HepG2 (cell line): ENCODE measurements at regions not wholly inside any gene's neighbourhood (a gene's known extent, or its start where the extent isn't known, plus 50 kb on each side); places are given as distances from the start of the nearest gene placed in this dataset.

Experiments
- ATAC-seq: fragments of 200-7000 bp; cut with Tn5 transposase; 3 replicates; pipeline ENCODE4 v1.9.1; 2020; ENCODE audit warnings: mild to moderate bottlenecking, moderate library complexity
- BruUV-seq: library from RNA; stranded (reverse); fragments of 400-500 nt; replicated peaks from 2 replicates; lab custom pipeline; 2021; lab: Mats Ljungman, UMichigan
- CTCF ChIA-PET: fragments of 300-600 bp; formaldehyde crosslinking; extraction: SDS; loops from one replicate; lab custom pipeline; 2021; ENCODE audit warnings: low total read pairs, inconsistent platforms, low intra/inter-chr PET ratio; lab: Yijun Ruan, JAX
- POLR2A ChIA-PET: fragments of 350-600 bp; sonication (Branson Sonifier 250); formaldehyde crosslinking; loops from one replicate; lab custom pipeline; 2020; ENCODE audit warnings: antibody characterized with exemption, inconsistent platforms; lab: Yijun Ruan, JAX
- DNase-seq: peaks from one replicate; pipeline ENCODE4 v3.0.0-alpha.2; 2015; ENCODE audit warnings: low spot score
- FAIRE-seq: peaks from 3 replicates; lab custom pipeline; 2011; peaks lifted over from hg19 to GRCh38; lab: Jason Lieb, UNC
- H2AFZ ChIP-seq: one replicate; pipeline ENCODE4 v1.6.1; 2011; ENCODE audit warnings: low read length, inconsistent platforms
- H3K27ac ChIP-seq: fragments of 300-600 bp; 3 replicates; pipeline ENCODE4 v1.8.0; 2011; ENCODE audit warnings: mixed run types, mild to moderate bottlenecking, mixed read lengths, low read length, inconsistent platforms; ENCODE audit not compliant: insufficient read depth; ENCODE audit errors: extremely low read length
- H3K27me3 ChIP-seq, 2 experiments: fragments of 200-600 bp in 1 of 2; 2 replicates in 1 of 2; 3 replicates in 1 of 2; pipeline versions ENCODE4 v1.6.0 to v1.8.0; 2011; ENCODE audit warnings: low read length in 2 of 2, mild to moderate bottlenecking in 2 of 2, moderate library complexity in 2 of 2, inconsistent platforms in 1 of 2; ENCODE audit not compliant: insufficient read depth in 2 of 2, control insufficient read depth in 1 of 2
- H3K36me3 ChIP-seq, 2 experiments: fragments of 200-600 bp in 1 of 2; replicated peaks in 1 of 2; 2 replicates in 1 of 2; 3 replicates in 1 of 2; pipeline versions ENCODE4 v1.5.1 to v1.8.0; 2011; ENCODE audit warnings: low read length in 2 of 2, inconsistent platforms in 1 of 2; ENCODE audit not compliant: insufficient read depth in 2 of 2, control insufficient read depth in 1 of 2
- H3K4me1 ChIP-seq: 2 replicates; pipeline ENCODE4 v1.5.1; 2012; ENCODE audit warnings: low read length, inconsistent platforms; ENCODE audit not compliant: insufficient read depth
- H3K4me2 ChIP-seq: 2 replicates; pipeline ENCODE4 v1.6.0; 2011; ENCODE audit warnings: low read depth, low read length, inconsistent platforms
- H3K4me3 ChIP-seq, 3 experiments: fragments of 200-600 bp in 1 of 3; sonication (generic), shearing (Covaris generic) in 1 of 3; replicated peaks in 1 of 3; 2 replicates each; pipeline ENCODE4 v1.5.1; 2011 to 2016; ENCODE audit warnings: low read length in 3 of 3, inconsistent platforms in 2 of 3, low read depth in 2 of 3, mild to moderate bottlenecking in 2 of 3, control low read depth in 1 of 3, mixed read lengths in 1 of 3; ENCODE audit not compliant: insufficient read depth in 1 of 3
- H3K79me2 ChIP-seq: one replicate; pipeline ENCODE4 v1.6.1; 2011; ENCODE audit warnings: low read length, inconsistent platforms; ENCODE audit not compliant: insufficient read depth
- H3K9ac ChIP-seq: 2 replicates; pipeline ENCODE4 v1.6.0; 2011; ENCODE audit warnings: mild to moderate bottlenecking, low read depth, low read length, inconsistent platforms; ENCODE audit not compliant: insufficient read depth
- H3K9me3 ChIP-seq: 2 replicates; pipeline ENCODE4 v1.5.1; 2012; ENCODE audit warnings: mild to moderate bottlenecking, low read length
- H4K20me1 ChIP-seq: 2 replicates; pipeline ENCODE4 v1.6.0; 2011; ENCODE audit warnings: inconsistent platforms, mild to moderate bottlenecking, low read length, moderate library complexity; ENCODE audit not compliant: insufficient read depth
- ARNTL ChIP-seq: sonication (generic); formaldehyde crosslinking; IDR thresholded peaks from 2 replicates; pipeline ENCODE4 v1.4.0; 2020; ENCODE audit warnings: mild to moderate bottlenecking, missing genetic modification reagents
- CENPX ChIP-seq: sonication (generic); formaldehyde crosslinking; IDR thresholded peaks from 2 replicates; pipeline ENCODE4 v1.9.0; 2021; ENCODE audit warnings: mild to moderate bottlenecking, missing genetic modification reagents, moderate library complexity
- MTF2 ChIP-seq: sonication (generic); formaldehyde crosslinking; IDR thresholded peaks from 2 replicates; pipeline ENCODE4 v1.5.0; 2020; ENCODE audit warnings: missing genetic modification reagents, borderline replicate concordance
- REPIN1 ChIP-seq: sonication (generic); formaldehyde crosslinking; IDR thresholded peaks from 2 replicates; pipeline ENCODE4 v1.8.0; 2022; ENCODE audit warnings: missing genetic modification reagents, low read depth, mild to moderate bottlenecking, borderline replicate concordance
- RXRA ChIP-seq: sonication (generic); formaldehyde crosslinking; IDR thresholded peaks from 2 replicates; pipeline ENCODE4 v1.5.1; 2020; ENCODE audit warnings: missing genetic modification reagents
- SIN3A ChIP-seq: IDR thresholded peaks from 2 replicates; pipeline ENCODE4 v1.6.1; 2011; ENCODE audit warnings: low read depth, mild to moderate bottlenecking, control low read depth, low read length, borderline replicate concordance
- SNAPC2 ChIP-seq: sonication (generic); formaldehyde crosslinking; IDR thresholded peaks from 2 replicates; pipeline ENCODE4 v1.8.1; 2022; ENCODE audit warnings: mild to moderate bottlenecking, missing genetic modification reagents
- SP140L ChIP-seq: sonication (generic); formaldehyde crosslinking; IDR thresholded peaks from 2 replicates; pipeline ENCODE4 v1.4.0; 2020; ENCODE audit warnings: missing genetic modification reagents, borderline replicate concordance
- SP4 ChIP-seq: sonication (generic); formaldehyde crosslinking; IDR thresholded peaks from 2 replicates; pipeline ENCODE4 v1.8.1; 2023; ENCODE audit warnings: mild to moderate bottlenecking, missing genetic modification reagents
- ZNF207 ChIP-seq: fragments of 450-650 bp; IDR thresholded peaks from 2 replicates; pipeline ENCODE4 v1.6.1; 2016; ENCODE audit warnings: antibody characterized with exemption, borderline replicate concordance
- ZNF431 ChIP-seq: sonication (generic); formaldehyde crosslinking; IDR thresholded peaks from 2 replicates; pipeline ENCODE4 v1.9.0; 2022; ENCODE audit warnings: missing genetic modification reagents, low read depth, mild to moderate bottlenecking, borderline replicate concordance
- ZNF543 ChIP-seq: sonication (generic); formaldehyde crosslinking; IDR thresholded peaks from 2 replicates; pipeline ENCODE4 v1.4.0; 2020; ENCODE audit warnings: mild to moderate bottlenecking, missing genetic modification reagents
- ZNF766 ChIP-seq: sonication (generic); formaldehyde crosslinking; IDR thresholded peaks from 2 replicates; pipeline ENCODE4 v1.5.0; 2020; ENCODE audit warnings: missing genetic modification reagents, borderline replicate concordance
- WGBS: methylation state at CpG from one replicate; pipeline ENCODE4 v1.1.6; 2017; ENCODE audit warnings: low lambda C conversion rate; 5-methylcytosine and 5-hydroxymethylcytosine counted together
- in situ Hi-C: cut with HindIII; loops from 2 replicates; pipeline ENCODE4 v1.10.0; 2017; ENCODE audit warnings: low pct_unique_long_range_greater_than_20kb; ENCODE audit not compliant: extremely low pct_ligation_motif_present
- intact Hi-C: fragments of 100-400 bp; cut with micrococcal nuclease; formaldehyde crosslinking; loops from one replicate; pipeline ENCODE4 v1.10.0; 2022; ENCODE audit not compliant: unreplicated experiment
- TF ChIP-seq, protein P1 (sequence below): sonication (generic); formaldehyde crosslinking; IDR thresholded peaks from 2 replicates; pipeline ENCODE4 v1.4.0; 2020; ENCODE audit warnings: missing genetic modification reagents
- TF ChIP-seq, protein P2 (sequence below): sonication (generic); formaldehyde crosslinking; IDR thresholded peaks from 2 replicates; pipeline ENCODE4 v1.4.0; 2020; ENCODE audit warnings: missing genetic modification reagents

DNA sequence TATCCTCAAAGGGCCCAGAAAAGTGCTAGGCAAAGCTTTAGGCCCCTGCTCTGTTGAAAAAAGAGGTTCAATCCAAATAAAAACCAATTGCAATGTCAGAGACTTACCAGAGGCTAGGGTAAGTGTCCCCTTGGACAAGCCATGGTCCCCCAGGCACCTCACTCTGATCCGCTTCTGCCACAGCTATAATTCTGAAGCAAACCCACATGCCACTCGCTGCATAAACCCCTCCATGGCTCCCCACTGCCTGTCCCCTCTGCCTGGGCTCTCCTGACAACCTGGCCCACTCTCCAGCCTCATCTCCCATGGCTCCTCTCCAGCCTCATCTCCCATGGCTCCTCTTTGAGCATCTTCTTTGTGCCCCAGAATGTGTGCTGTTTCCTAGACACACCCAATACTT lies 169.6 kb upstream of the TLE3 start:
- Histone ChIP-seq H3K4me1 (peaks cover 11% of the 10 kb centered on the region), H3K4me2 (no peak overlapping the region), H2AFZ (no peak overlapping the region), H3K27ac (no peak overlapping the region), H3K9me3 (no peaks in the 10 kb centered on the region)
- WGBS: 25% methylated on average over 2 of the region's 2 CpGs
- FAIRE-seq: no peak
- no peak for ATAC-seq
- no TSS peak for BruUV-seq
- no peak for TF ChIP-seq SIN3A
- TF ChIP-seq ZNF766 (CRISPR knock-in tag): no peak
- no peak for TF ChIP-seq RXRA (CRISPR knock-in tag)
- TF ChIP-seq MTF2 (CRISPR knock-in tag): no peak
- TF ChIP-seq, protein P1, sequence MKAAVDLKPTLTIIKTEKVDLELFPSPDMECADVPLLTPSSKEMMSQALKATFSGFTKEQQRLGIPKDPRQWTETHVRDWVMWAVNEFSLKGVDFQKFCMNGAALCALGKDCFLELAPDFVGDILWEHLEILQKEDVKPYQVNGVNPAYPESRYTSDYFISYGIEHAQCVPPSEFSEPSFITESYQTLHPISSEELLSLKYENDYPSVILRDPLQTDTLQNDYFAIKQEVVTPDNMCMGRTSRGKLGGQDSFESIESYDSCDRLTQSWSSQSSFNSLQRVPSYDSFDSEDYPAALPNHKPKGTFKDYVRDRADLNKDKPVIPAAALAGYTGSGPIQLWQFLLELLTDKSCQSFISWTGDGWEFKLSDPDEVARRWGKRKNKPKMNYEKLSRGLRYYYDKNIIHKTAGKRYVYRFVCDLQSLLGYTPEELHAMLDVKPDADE: no peak
- TF ChIP-seq SP4 (CRISPR knock-in tag): no peak
- no peak for TF ChIP-seq SNAPC2 (CRISPR knock-in tag)
- TF ChIP-seq, all 625 proteins: peak for 0
- DNase-seq: no peak
- H3K4me3 ChIP-seq: no peak overlapping the region
- in situ Hi-C loops: no loop called here
- ChIA-PET CTCF (no interaction called here), POLR2A (no interaction called here)
- no peak overlapping the region for H3K9ac ChIP-seq
- H3K27me3 ChIP-seq: peaks cover 1 to 33% of the 10 kb centered on the region in 2 experiments; a peak in 3 of 5 replicates
- no peaks in the 10 kb centered on the region; the same call in 1 of the 2 replicates for H4K20me1 ChIP-seq
- H3K79me2 ChIP-seq: no peaks in the 10 kb centered on the region
- no peaks in the 10 kb centered on the region for H3K36me3 ChIP-seq
- intact Hi-C loops: no loop called here

DNA sequence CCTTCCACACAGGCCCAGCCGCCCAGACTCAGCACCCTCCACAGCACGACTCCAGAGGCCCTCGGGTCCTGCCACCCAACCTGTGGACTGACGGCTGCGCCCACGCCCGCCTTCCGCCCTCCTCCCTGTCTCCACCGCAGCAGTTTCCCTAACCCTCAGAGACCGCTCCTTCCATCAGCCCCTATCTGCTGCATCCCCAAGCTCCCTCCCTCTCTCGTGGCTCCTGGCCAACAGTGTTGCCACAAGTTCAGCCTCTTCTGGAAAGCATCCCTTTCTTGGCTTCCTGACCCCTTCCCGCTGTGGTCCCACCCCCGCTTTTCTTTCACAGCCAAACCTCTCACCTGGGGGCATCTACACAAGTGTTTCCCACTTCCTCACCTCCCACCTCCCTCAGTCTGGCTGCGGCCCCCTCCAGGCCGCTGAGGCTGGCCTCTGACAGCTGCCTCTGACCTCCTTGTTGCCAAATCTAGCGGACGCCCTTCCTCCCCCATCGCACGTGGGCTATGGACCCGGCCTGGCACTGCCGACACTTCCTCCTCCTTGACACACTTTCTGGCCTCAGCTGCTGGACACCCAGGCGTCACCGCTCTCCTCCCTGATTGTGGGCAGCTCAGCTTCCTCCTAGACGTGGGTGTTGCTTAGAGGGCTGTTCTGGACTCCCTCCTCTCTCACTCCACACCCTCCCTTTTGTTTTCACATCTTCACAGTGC lies 168.8 kb upstream of the TLE3 start:
- BruUV-seq: no TSS peak
- POLR2A ChIA-PET: no interaction called here
- WGBS: 54% methylated on average over 24 of the region's 24 CpGs
- TF ChIP-seq ZNF431 (CRISPR knock-in tag): no peak
- TF ChIP-seq ARNTL (CRISPR knock-in tag): no peak
- TF ChIP-seq, protein P2, sequence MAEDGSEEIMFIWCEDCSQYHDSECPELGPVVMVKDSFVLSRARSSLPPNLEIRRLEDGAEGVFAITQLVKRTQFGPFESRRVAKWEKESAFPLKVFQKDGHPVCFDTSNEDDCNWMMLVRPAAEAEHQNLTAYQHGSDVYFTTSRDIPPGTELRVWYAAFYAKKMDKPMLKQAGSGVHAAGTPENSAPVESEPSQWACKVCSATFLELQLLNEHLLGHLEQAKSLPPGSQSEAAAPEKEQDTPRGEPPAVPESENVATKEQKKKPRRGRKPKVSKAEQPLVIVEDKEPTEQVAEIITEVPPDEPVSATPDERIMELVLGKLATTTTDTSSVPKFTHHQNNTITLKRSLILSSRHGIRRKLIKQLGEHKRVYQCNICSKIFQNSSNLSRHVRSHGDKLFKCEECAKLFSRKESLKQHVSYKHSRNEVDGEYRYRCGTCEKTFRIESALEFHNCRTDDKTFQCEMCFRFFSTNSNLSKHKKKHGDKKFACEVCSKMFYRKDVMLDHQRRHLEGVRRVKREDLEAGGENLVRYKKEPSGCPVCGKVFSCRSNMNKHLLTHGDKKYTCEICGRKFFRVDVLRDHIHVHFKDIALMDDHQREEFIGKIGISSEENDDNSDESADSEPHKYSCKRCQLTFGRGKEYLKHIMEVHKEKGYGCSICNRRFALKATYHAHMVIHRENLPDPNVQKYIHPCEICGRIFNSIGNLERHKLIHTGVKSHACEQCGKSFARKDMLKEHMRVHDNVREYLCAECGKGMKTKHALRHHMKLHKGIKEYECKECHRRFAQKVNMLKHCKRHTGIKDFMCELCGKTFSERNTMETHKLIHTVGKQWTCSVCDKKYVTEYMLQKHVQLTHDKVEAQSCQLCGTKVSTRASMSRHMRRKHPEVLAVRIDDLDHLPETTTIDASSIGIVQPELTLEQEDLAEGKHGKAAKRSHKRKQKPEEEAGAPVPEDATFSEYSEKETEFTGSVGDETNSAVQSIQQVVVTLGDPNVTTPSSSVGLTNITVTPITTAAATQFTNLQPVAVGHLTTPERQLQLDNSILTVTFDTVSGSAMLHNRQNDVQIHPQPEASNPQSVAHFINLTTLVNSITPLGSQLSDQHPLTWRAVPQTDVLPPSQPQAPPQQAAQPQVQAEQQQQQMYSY: no peak
- no peak for TF ChIP-seq ZNF543 (CRISPR knock-in tag)
- TF ChIP-seq CENPX (CRISPR knock-in tag): no peak
- no peak for TF ChIP-seq REPIN1 (CRISPR knock-in tag)
- TF ChIP-seq ZNF207: no peak
- no peak for TF ChIP-seq SP140L

More for the DNA sequence above, 168.8 kb upstream of the TLE3 start:
- Histone ChIP-seq H3K79me2 (no peaks in the 10 kb centered on the region), H4K20me1 (peaks cover 3% of the 10 kb centered on the region; the same call in 1 of the 2 replicates), H3K9me3 (no peaks in the 10 kb centered on the region), H3K27me3 (peaks cover 1 to 33% of the 10 kb centered on the region in 2 experiments; a peak in 3 of 5 replicates), H3K4me2 (no peak overlapping the region), H3K4me3 (no peak overlapping the region), H3K27ac (no peak overlapping the region), H2AFZ (no peak overlapping the region), H3K36me3 (no peaks in the 10 kb centered on the region), H3K9ac (no peak overlapping the region), H3K4me1 (peaks cover 11% of the 10 kb centered on the region)
- in situ Hi-C loops: no loop called here
- FAIRE-seq: no peak
- no peak for DNase-seq
- CTCF ChIA-PET: no interaction called here
- intact Hi-C loops: no loop called here
- ATAC-seq: no peak
